IMR-90 (cell line): ENCODE measurements at regions not wholly inside any gene's neighbourhood (a gene's known extent, or its start where the extent isn't known, plus 50 kb on each side); places are given as distances from the start of the nearest gene placed in this dataset.

Source experiments
- ATAC-seq: fragments of 200-7000 bp; cut with Tn5 transposase; 2 replicates; pipeline ENCODE4 v1.9.1; 2020; ENCODE audit warnings: low read depth, mild to moderate bottlenecking, moderate library complexity
- BruUV-seq: library from RNA; stranded (reverse); fragments of 400-500 nt; replicated peaks from 2 replicates; lab custom pipeline; 2021; lab: Mats Ljungman, UMichigan
- CTCF ChIA-PET: fragments of 300-600 bp; formaldehyde crosslinking; extraction: SDS; loops from one replicate; lab custom pipeline; 2021; ENCODE audit warnings: antibody characterized with exemption; lab: Yijun Ruan, JAX
- POLR2A ChIA-PET: fragments of 300-600 bp; sonication (Branson Sonifier 250); formaldehyde crosslinking; loops from one replicate; lab custom pipeline; 2022; ENCODE audit warnings: antibody characterized with exemption; ENCODE audit not compliant: unreplicated experiment; lab: Charles Lee
- DNase-seq: peaks from one replicate; pipeline ENCODE4 v3.0.0; 2013
- H2AFZ ChIP-seq: replicated peaks from 2 replicates; pipeline ENCODE3; 2013; ENCODE audit warnings: low read length, mild to moderate bottlenecking; ENCODE audit not compliant: poor library complexity
- H2AK5ac ChIP-seq: 2 replicates; pipeline ENCODE4 v1.6.1; 2013; ENCODE audit warnings: low read depth, low read length, inconsistent platforms
- H2AK9ac ChIP-seq: replicated peaks from 2 replicates; pipeline ENCODE3; 2013; ENCODE audit warnings: mild to moderate bottlenecking, low read depth, low read length, moderate library complexity; ENCODE audit not compliant: poor library complexity
- H2BK120ac ChIP-seq: 2 replicates; pipeline ENCODE4 v1.6.1; 2013; ENCODE audit warnings: low read depth, low read length, inconsistent platforms
- H2BK15ac ChIP-seq: 3 replicates; pipeline ENCODE4 v1.6.1; 2013; ENCODE audit warnings: low read depth, low read length, inconsistent platforms
- H2BK20ac ChIP-seq: 2 replicates; pipeline ENCODE4 v1.6.1; 2013; ENCODE audit warnings: low read depth, mild to moderate bottlenecking, inconsistent platforms, low read length, moderate library complexity
- H2BK5ac ChIP-seq: 2 replicates; pipeline ENCODE4 v1.6.1; 2013; ENCODE audit warnings: mild to moderate bottlenecking, low read depth, low read length, inconsistent platforms; ENCODE audit not compliant: poor library complexity, severe bottlenecking
- H3K14ac ChIP-seq: replicated peaks from 2 replicates; pipeline ENCODE4 v1.6.1; 2013; ENCODE audit warnings: low read depth, low read length, inconsistent platforms
- H3K18ac ChIP-seq: 2 replicates; pipeline ENCODE4 v1.6.1; 2013; ENCODE audit warnings: low read depth, low read length, control low read depth
- H3K23ac ChIP-seq: 2 replicates; pipeline ENCODE4 v1.6.1; 2013; ENCODE audit warnings: low read depth, low read length, inconsistent platforms
- H3K27ac ChIP-seq: 2 replicates; pipeline ENCODE4 v1.5.1; 2013; ENCODE audit warnings: mild to moderate bottlenecking, control low read depth, low read length; ENCODE audit not compliant: insufficient read depth
- H3K27me3 ChIP-seq: 2 replicates; pipeline ENCODE4 v1.6.1; 2013; ENCODE audit warnings: low read length; ENCODE audit not compliant: control insufficient read depth, insufficient read depth
- H3K36me3 ChIP-seq: 2 replicates; pipeline ENCODE4 v1.6.1; 2013; ENCODE audit warnings: low read length, mixed read lengths; ENCODE audit not compliant: control insufficient read depth, insufficient read depth
- H3K4ac ChIP-seq: 2 replicates; pipeline ENCODE4 v1.6.1; 2013; ENCODE audit warnings: low read depth, low read length, inconsistent platforms
- H3K4me1 ChIP-seq: 2 replicates; pipeline ENCODE4 v1.6.1; 2013; ENCODE audit warnings: low read length, mixed read lengths; ENCODE audit not compliant: control insufficient read depth, insufficient read depth
- H3K4me2 ChIP-seq: 2 replicates; pipeline ENCODE4 v1.6.1; 2013; ENCODE audit warnings: low read depth, mild to moderate bottlenecking, control low read depth, low read length, moderate library complexity
- H3K4me3 ChIP-seq: 2 replicates; pipeline ENCODE4 v1.5.1; 2013; ENCODE audit warnings: low read depth, mild to moderate bottlenecking, control low read depth, low read length, moderate library complexity; ENCODE audit not compliant: insufficient read depth
- H3K56ac ChIP-seq: 2 replicates; pipeline ENCODE4 v1.6.1; 2013; ENCODE audit warnings: low read length, inconsistent platforms; ENCODE audit not compliant: insufficient read depth; ENCODE audit errors: extremely low read depth
- H3K79me1 ChIP-seq, 2 experiments: 2 replicates each; pipeline ENCODE4 v1.6.1; 2013; ENCODE audit warnings: low read length in 2 of 2, inconsistent platforms in 1 of 2, low read depth in 1 of 2
- H3K9ac ChIP-seq: 2 replicates; pipeline ENCODE4 v1.6.1; 2013; ENCODE audit warnings: low read depth, low read length, control low read depth
- H3K9me1 ChIP-seq: 2 replicates; pipeline ENCODE4 v1.6.1; 2013; ENCODE audit warnings: low read length, inconsistent platforms; ENCODE audit not compliant: insufficient read depth
- H3K9me3 ChIP-seq: 2 replicates; pipeline ENCODE4 v1.6.1; 2013; ENCODE audit warnings: low read length; ENCODE audit not compliant: control insufficient read depth, insufficient read depth
- H4K20me1 ChIP-seq: 2 replicates; pipeline ENCODE4 v1.6.1; 2013; ENCODE audit warnings: low read length, inconsistent platforms; ENCODE audit not compliant: insufficient read depth
- H4K5ac ChIP-seq: 2 replicates; pipeline ENCODE4 v1.6.1; 2013; ENCODE audit warnings: mild to moderate bottlenecking, low read depth, low read length, control low read depth
- H4K8ac ChIP-seq, 2 experiments: 2 replicates each; pipeline ENCODE4 v1.6.1; 2013; ENCODE audit warnings: low read depth in 2 of 2, low read length in 2 of 2, control low read depth in 1 of 2, inconsistent platforms in 1 of 2
- H4K91ac ChIP-seq: 2 replicates; pipeline ENCODE4 v1.6.1; 2013; ENCODE audit warnings: low read depth, low read length, inconsistent platforms; ENCODE audit not compliant: insufficient read depth
- BHLHE40 ChIP-seq: fragments of 150-350 bp; IDR thresholded peaks from 2 replicates; pipeline ENCODE4 v1.6.1; 2016; ENCODE audit warnings: mild to moderate bottlenecking, low read depth, low read length
- CHD1 ChIP-seq: IDR thresholded peaks from 2 replicates; pipeline ENCODE4 v1.6.1; 2012; ENCODE audit warnings: low read depth, low read length, improper control_type of control experiment
- CTCF ChIP-seq: conservative IDR thresholded peaks from 2 replicates; pipeline ENCODE4 v1.5.1; 2012; ENCODE audit warnings: mild to moderate bottlenecking, low read depth, low read length, improper control_type of control experiment
- ELK1 ChIP-seq: fragments of 150-350 bp; IDR thresholded peaks from 2 replicates; pipeline ENCODE4 v1.6.1; 2016; ENCODE audit warnings: low read depth, mild to moderate bottlenecking, low read length, moderate library complexity, borderline replicate concordance
- MAZ ChIP-seq: IDR thresholded peaks from 2 replicates; pipeline ENCODE4 v1.6.1; 2012; ENCODE audit warnings: low read depth, mild to moderate bottlenecking, low read length, improper control_type of control experiment, moderate library complexity, borderline replicate concordance
- NFE2L2 ChIP-seq: fragments of 150-350 bp; IDR thresholded peaks from 2 replicates; pipeline ENCODE4 v1.6.1; 2016; ENCODE audit warnings: low read depth, mild to moderate bottlenecking, low read length
- POLR2A ChIP-seq: IDR thresholded peaks from 2 replicates; pipeline ENCODE4 v1.6.1; 2012; ENCODE audit warnings: mild to moderate bottlenecking, low read depth, low read length
- RAD21 ChIP-seq: IDR thresholded peaks from 2 replicates; pipeline ENCODE4 v1.6.1; 2012; ENCODE audit warnings: low read length, improper control_type of control experiment
- RFX5 ChIP-seq: IDR thresholded peaks from 2 replicates; pipeline ENCODE4 v1.8.0; 2012; ENCODE audit warnings: low read depth, mild to moderate bottlenecking, low read length, moderate library complexity
- SMC3 ChIP-seq: fragments of 150-350 bp; IDR thresholded peaks from 2 replicates; pipeline ENCODE4 v1.6.1; 2016; ENCODE audit warnings: low read depth, mild to moderate bottlenecking, antibody characterized with exemption, low read length, moderate library complexity
- WGBS, 2 experiments: methylation state at CpG; one replicate each; pipeline versions ENCODE4 v1.1.5 to v1.1.7; 2013; ENCODE audit warnings: missing lambda C conversion rate in 2 of 2; ENCODE audit not compliant: insufficient read length in 1 of 2; ENCODE audit errors: extremely low coverage in 2 of 2; 5-methylcytosine and 5-hydroxymethylcytosine counted together
- dilution Hi-C: fragments of 300-500 bp; cut with HindIII; formaldehyde crosslinking; loops from one replicate; pipeline ENCODE4 v1.14.3; 2018; ENCODE audit warnings: low sequenced_read_pairs; ENCODE audit not compliant: unreplicated experiment
- in situ Hi-C: fragments of 300-500 bp; cut with MboI; formaldehyde crosslinking; loops from 3 replicates; pipeline ENCODE4 v1.14.3; 2019; ENCODE audit warnings: low sequenced_read_pairs, inconsistent platforms, mixed read lengths
- intact Hi-C: fragments of 100-400 bp; cut with micrococcal nuclease; formaldehyde crosslinking; loops from 2 replicates; pipeline ENCODE4 v1.10.0; 2022

- Histone ChIP-seq H3K9me1 (no peaks in the 10 kb centered on the region), H2BK120ac (no peak overlapping the region), H2BK5ac (no peak overlapping the region), H3K56ac (no peak overlapping the region), H3K9me3 (no peaks in the 10 kb centered on the region), H2BK20ac (no peak overlapping the region), H4K20me1 (no peaks in the 10 kb centered on the region), H3K27me3 (no peaks in the 10 kb centered on the region; the same call in 1 of the 2 replicates), H3K36me3 (no peaks in the 10 kb centered on the region), H3K18ac (no peak overlapping the region), H2AK9ac (no peak overlapping the region), H4K8ac (no peak overlapping the region), H3K27ac (no peak overlapping the region), H3K14ac (no peak overlapping the region), H3K4me1 (no peaks in the 10 kb centered on the region), H3K79me1 (no peaks in the 10 kb centered on the region), H4K5ac (no peak overlapping the region), H3K23ac (no peak overlapping the region), H3K4me3 (no peak overlapping the region), H3K4me2 (no peak overlapping the region), H2BK15ac (no peak overlapping the region), H3K4ac (no peak overlapping the region), H2AFZ (no peak overlapping the region), H2AK5ac (no peak overlapping the region), H3K9ac (no peak overlapping the region), H4K91ac (no peak overlapping the region)
- DNase-seq = no peak
- in situ Hi-C loops = no loop called here
- TF ChIP-seq BHLHE40 = no peak
- no peak for TF ChIP-seq CTCF
- TF ChIP-seq POLR2A = no peak
- TF ChIP-seq SMC3 = no peak
- no peak for TF ChIP-seq CHD1
- TF ChIP-seq NFE2L2 = no peak
- no peak for TF ChIP-seq MAZ
- no peak for TF ChIP-seq RAD21
- no peak for TF ChIP-seq ELK1
- TF ChIP-seq RFX5 = no peak
- dilution Hi-C loops = no loop called here
- ChIA-PET POLR2A (no interaction called here), CTCF (no interaction called here)
- no TSS peak for BruUV-seq
- WGBS, 2 experiments = no CpG with 5 or more reads among the region's 11 CpGs
- ATAC-seq = no peak
- intact Hi-C loops = no loop called here
Observed at GRCh38 chr2:199589306-199589705, 131.6 kb upstream of the SATB2 start.
